ENCODE measurements at regions not wholly inside any gene's neighbourhood (a gene's known extent, or its start where the extent isn't known, plus 50 kb on each side); places are given as distances from the start of the nearest gene placed in this dataset.
"Not testable (repeated sequence)": the region's sequence is repeated elsewhere in the genome, so short reads cannot be mapped to it uniquely, and the experiment has no call there.

DNA sequence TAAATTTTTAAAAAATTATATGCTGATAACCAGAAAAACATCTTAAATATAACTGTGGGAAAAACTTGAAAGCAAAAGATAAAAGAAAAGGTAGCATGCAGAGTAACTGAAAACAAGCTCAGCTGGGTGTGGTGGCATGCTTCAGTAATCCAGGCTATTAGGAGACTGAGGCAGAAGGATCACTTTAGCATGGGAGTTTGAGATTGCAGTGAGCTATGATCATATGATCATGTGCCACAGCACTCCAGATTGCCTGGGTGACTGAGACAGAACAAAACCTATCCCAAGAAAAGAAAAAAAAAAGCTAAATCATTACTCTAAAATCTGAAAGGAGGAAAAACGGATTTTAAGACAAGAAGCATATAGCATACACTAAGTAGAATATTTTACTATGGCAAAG, 1624.0 kb downstream of the AMY1C start:
- peak; percentile 15 for DNase-seq (ENCODE audit: low read depth, low spot score)
- in situ Hi-C loops (cut with HindIII; ENCODE audit: low pct_unique_long_range_greater_than_20kb, low sequenced_read_pairs), result no loop called here

- in situ Hi-C loops (cut with HindIII; ENCODE audit: low pct_unique_long_range_greater_than_20kb, low sequenced_read_pairs), result no loop called here
- DNase-seq (ENCODE audit: low read depth, low spot score), result no peak
Observed at GRCh38 chr1:105386489-105386888, 1636.8 kb downstream of the AMY1C start.

DNA sequence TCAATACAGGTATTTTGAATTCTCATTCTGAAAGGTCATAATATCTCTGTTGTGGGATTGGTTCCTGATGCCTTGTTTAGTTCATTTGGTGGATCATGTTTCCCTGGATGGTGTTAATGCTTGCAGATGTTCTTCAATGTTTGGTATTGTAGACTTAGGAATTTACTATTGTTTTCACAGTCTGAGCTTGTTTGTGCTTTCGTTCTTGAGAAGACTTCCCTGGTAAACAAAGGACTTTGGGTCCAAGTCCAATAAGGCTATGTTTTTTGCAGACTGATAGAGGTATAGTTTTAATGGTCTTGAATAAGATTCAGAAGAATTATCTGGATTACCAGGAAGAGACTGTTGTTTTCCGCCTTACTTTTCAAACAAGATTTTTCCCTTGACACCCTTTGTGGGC, 1646.3 kb downstream of the AMY1C start:
- in situ Hi-C loops (cut with HindIII; ENCODE audit: low pct_unique_long_range_greater_than_20kb, low sequenced_read_pairs), result no loop called here
- DNase-seq (ENCODE audit: low read depth, low spot score), result no peak

- in situ Hi-C loops (cut with HindIII; ENCODE audit: low pct_unique_long_range_greater_than_20kb, low sequenced_read_pairs), result no loop called here
- no peak for DNase-seq (ENCODE audit: low read depth, low spot score)
Observed at GRCh38 chr1:105398909-105399308, 1649.2 kb downstream of the AMY1C start.

DNA sequence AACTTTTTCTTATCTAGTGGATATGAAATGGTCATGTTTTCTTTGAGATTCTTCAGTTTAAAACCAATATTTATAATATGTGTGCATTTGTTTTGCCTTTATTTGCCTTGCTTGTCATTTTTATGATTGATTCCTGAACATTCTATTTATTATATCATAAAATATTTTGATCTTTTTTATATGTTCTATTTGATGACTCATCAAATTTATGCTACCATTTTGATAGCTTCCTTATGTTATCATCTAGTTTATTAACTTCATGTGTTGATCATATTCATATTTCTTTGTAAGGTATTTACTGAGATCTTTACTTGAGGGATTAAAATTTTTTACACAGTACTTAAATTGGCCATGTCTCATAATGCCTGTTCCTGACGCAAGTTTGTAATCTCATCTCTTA, 1650.0 kb downstream of the AMY1C start:
- in situ Hi-C loops (cut with HindIII; ENCODE audit: low pct_unique_long_range_greater_than_20kb, low sequenced_read_pairs), result no loop called here
- no peak for DNase-seq (ENCODE audit: low read depth, low spot score)

- in situ Hi-C loops (cut with HindIII; ENCODE audit: low pct_unique_long_range_greater_than_20kb, low sequenced_read_pairs), result no loop called here
Observed at GRCh38 chr1:105416261-105416660, 1640.2 kb upstream of the PRMT6 start.

DNA sequence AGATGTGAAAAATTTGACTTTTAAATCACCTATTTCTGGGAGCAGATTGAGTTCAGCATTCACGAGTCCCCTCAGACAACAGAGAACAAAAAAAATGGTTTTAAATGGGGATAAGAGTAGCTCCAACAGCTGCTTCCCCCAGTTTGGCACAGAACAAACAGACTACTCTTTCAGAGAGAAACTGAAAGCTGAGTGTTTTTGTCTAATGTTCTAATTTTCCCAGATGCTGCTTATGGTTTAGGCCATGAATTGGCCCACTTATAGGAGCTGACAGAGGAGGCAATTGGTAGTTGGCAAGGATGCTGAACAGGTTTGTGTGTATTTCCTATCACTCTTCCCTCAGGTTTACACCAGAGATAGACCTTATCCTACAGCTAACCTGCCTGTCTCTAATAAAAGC, 1637.4 kb upstream of the PRMT6 start:
- peak; percentile 1 for DNase-seq (ENCODE audit: low read depth, low spot score)
- in situ Hi-C loops (cut with HindIII; ENCODE audit: low pct_unique_long_range_greater_than_20kb, low sequenced_read_pairs), result no loop called here

More at GRCh38 chr1:105416261-105416660, 1640.2 kb upstream of the PRMT6 start:
- DNase-seq (ENCODE audit: low read depth, low spot score), result no peak

DNA sequence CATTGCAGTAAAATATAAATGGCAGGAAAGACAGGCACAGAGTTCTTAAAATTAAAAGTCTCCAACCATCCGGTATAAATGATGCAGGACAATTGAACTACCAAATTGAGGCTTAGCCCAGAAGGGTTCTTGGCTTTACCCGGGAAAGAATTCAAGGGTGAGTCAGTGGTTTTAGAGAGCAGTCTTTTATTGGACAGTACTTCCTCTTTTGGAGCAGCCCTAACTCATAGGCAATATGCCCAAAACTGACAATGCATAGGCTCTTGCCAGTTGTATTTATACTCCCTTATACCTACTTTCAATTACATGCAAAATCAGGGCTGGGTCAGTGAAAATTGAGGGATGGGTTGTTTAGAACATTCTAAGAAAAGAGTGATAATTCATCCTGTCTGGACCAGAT, 1628.9 kb upstream of the PRMT6 start:
- in situ Hi-C loops (cut with HindIII; ENCODE audit: low pct_unique_long_range_greater_than_20kb, low sequenced_read_pairs), result no loop called here
- DNase-seq (ENCODE audit: low read depth, low spot score), result no peak

GRCh38 chr1:105436589-105437259, 1619.8 kb upstream of the PRMT6 start:
- DNase-seq (ENCODE audit: low read depth, low spot score), result no peak
- in situ Hi-C loops (cut with HindIII; ENCODE audit: low pct_unique_long_range_greater_than_20kb, low sequenced_read_pairs), result no loop called here

GRCh38 chr1:105437847-105438246, 1618.6 kb upstream of the PRMT6 start:
- in situ Hi-C loops (cut with HindIII; ENCODE audit: low pct_unique_long_range_greater_than_20kb, low sequenced_read_pairs), result no loop called here
- no peak for DNase-seq (ENCODE audit: low read depth, low spot score)

DNA sequence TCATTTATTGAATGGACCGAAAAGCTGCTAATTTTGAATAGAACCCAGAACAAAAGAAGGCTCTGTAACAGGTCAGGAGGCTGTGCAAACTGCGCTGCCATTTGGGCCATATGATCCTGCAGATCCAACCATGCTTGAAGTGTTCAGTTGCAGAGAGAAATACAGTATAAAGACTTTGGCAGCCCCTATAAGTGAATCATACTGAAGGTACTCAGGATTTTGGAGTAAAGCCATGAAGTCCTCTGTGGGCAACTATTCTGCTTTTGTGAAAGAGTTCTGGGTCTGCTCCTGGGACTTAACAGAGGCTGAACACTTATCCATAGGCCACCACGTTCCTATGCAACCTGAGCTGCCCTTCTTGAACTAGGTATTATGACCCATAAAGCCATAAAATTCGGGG, 1613.6 kb upstream of the PRMT6 start:
- in situ Hi-C loops (cut with HindIII; ENCODE audit: low pct_unique_long_range_greater_than_20kb, low sequenced_read_pairs), result no loop called here
- no peak for DNase-seq (ENCODE audit: low read depth, low spot score)

DNA sequence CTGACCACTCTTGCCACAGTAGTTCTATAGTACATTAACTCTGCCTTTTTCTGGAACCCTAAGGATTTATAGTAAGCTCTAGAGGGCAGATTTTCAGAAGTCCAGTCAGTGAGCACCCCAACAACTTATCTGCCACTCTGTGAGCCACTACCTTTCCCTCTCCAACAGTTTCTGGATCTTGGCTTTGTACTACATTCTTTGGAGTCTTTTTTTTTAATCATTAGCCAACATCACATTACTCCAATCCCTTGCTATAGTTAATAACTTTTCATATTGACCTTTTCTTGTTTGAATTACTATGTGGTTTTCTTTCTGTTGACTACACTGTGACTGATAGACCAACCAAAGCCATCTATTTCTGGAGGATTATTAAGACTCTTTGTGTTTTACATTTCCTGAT, 1596.7 kb upstream of the PRMT6 start:
- DNase-seq (ENCODE audit: low read depth, low spot score), result no peak
- in situ Hi-C loops (cut with HindIII; ENCODE audit: low pct_unique_long_range_greater_than_20kb, low sequenced_read_pairs), result no loop called here

- in situ Hi-C loops (cut with HindIII; ENCODE audit: low pct_unique_long_range_greater_than_20kb, low sequenced_read_pairs), result no loop called here
- peak; percentile 2 for DNase-seq (ENCODE audit: low read depth, low spot score)
Observed at GRCh38 chr1:105462308-105462707, 1594.2 kb upstream of the PRMT6 start.

DNA sequence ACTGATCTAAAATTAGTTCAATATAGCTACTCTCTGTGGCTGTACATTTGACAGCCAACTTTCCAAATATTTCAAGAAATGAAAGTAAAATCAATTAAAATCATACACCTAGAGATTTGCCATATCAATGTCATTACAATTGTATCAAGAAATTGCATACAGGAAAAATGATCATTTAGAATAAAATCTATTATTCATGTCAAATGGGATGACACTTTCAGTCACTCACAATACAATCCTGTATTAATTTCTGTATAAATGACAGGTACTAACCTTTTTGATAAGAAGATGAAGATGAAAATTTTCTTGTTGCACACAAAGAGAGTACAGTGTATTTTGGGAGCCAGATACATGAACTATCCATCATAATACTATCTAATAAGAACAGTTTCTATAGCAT, 1588.9 kb upstream of the PRMT6 start:
- no peak for DNase-seq (ENCODE audit: low read depth, low spot score)
- in situ Hi-C loops (cut with HindIII; ENCODE audit: low pct_unique_long_range_greater_than_20kb, low sequenced_read_pairs), result no loop called here

GRCh38 chr1:105470541-105470940, 1585.9 kb upstream of the PRMT6 start:
- DNase-seq (ENCODE audit: low read depth, low spot score), result peak; percentile 32
- in situ Hi-C loops (cut with HindIII; ENCODE audit: low pct_unique_long_range_greater_than_20kb, low sequenced_read_pairs), result not testable (repeated sequence)

DNA sequence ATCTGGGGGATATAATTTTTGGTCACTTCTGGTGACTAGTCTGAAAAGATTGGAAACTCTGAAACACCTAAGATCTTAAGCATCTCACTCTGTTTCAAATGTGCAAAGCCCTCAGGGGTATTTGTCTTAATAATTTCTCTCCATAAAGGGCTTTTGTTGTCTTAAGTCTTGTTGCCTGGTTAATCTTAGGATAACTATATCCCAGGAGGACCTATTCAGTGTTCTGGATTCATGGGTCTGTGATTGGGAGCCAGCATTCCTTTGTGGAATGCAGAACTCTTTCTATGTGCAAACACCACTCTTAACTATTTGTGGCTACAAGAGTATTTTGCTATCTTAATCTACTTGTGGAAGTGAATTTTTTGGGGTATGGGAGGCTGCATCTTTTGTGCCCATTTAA, 1573.0 kb upstream of the PRMT6 start:
- DNase-seq (ENCODE audit: low read depth, low spot score), result peak; percentile 8

DNA sequence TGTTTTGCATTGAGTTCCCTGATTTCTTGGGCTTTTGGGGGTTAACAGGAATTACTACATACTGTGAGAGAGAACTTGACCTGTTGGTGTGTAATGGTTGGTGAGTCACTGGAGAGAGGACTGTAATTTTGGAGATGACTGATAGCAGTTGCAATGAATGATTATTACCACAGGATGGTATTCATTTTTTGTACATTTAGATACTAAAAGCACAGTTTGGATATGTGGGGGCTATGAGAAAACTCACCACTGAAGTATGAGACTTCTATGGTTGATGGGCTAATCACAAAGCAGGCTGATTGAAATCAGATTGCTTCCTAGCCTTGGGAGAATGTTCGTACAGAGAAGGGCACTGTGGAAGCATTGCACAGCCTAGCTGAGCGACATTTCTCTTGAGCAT, 1571.3 kb upstream of the PRMT6 start:
- DNase-seq (ENCODE audit: low read depth, low spot score), result no peak
- in situ Hi-C loops (cut with HindIII; ENCODE audit: low pct_unique_long_range_greater_than_20kb, low sequenced_read_pairs), result no loop called here

More for the DNA sequence above, 1573.0 kb upstream of the PRMT6 start:
- in situ Hi-C loops (cut with HindIII; ENCODE audit: low pct_unique_long_range_greater_than_20kb, low sequenced_read_pairs), result no loop called here

GRCh38 chr1:105492921-105493320, 1563.6 kb upstream of the PRMT6 start:
- no peak for DNase-seq (ENCODE audit: low read depth, low spot score)
- in situ Hi-C loops (cut with HindIII; ENCODE audit: low pct_unique_long_range_greater_than_20kb, low sequenced_read_pairs), result no loop called here

GRCh38 chr1:105516068-105516467, 1540.4 kb upstream of the PRMT6 start:
- in situ Hi-C loops (cut with HindIII; ENCODE audit: low pct_unique_long_range_greater_than_20kb, low sequenced_read_pairs), result no loop called here
- DNase-seq (ENCODE audit: low read depth, low spot score), result no peak

GRCh38 chr1:105533996-105534395, 1522.5 kb upstream of the PRMT6 start:
- no peak for DNase-seq (ENCODE audit: low read depth, low spot score)
- in situ Hi-C loops (cut with HindIII; ENCODE audit: low pct_unique_long_range_greater_than_20kb, low sequenced_read_pairs), result no loop called here

Measured in SK-MEL-5 (cell line).